Hepatocyte (in vitro differentiated cells): ENCODE measurements at regions not wholly inside any gene's neighbourhood (a gene's known extent, or its start where the extent isn't known, plus 50 kb on each side); places are given as distances from the start of the nearest gene placed in this dataset.

Source experiments
- DNase-seq: peaks from one replicate; pipeline ENCODE4 v3.0.0-alpha.2; 2016; ENCODE audit warnings: low spot score
- H2AFZ ChIP-seq: fragments of 200-600 bp; sonication (generic); 2 replicates; pipeline ENCODE4 v1.6.0; 2016; ENCODE audit warnings: antibody characterized with exemption, mild to moderate bottlenecking
- H3K27ac ChIP-seq: fragments of 200-600 bp; sonication (generic); 2 replicates; pipeline ENCODE4 v1.5.1; 2016; ENCODE audit warnings: mild to moderate bottlenecking
- H3K27me3 ChIP-seq: fragments of 200-600 bp; sonication (generic); 2 replicates; pipeline ENCODE4 v1.6.1; 2016
- H3K36me3 ChIP-seq: fragments of 200-600 bp; sonication (generic); replicated peaks from 2 replicates; pipeline ENCODE4 v1.5.1; 2016; ENCODE audit warnings: low read depth; ENCODE audit not compliant: insufficient read depth
- H3K4me1 ChIP-seq: fragments of 200-600 bp; sonication (generic); 2 replicates; pipeline ENCODE4 v1.5.1; 2016; ENCODE audit warnings: mild to moderate bottlenecking, moderate library complexity; ENCODE audit not compliant: insufficient read depth
- H3K4me2 ChIP-seq: fragments of 200-600 bp; sonication (generic); 2 replicates; pipeline ENCODE4 v1.6.0; 2016
- H3K4me3 ChIP-seq: fragments of 200-600 bp; sonication (generic); 2 replicates; pipeline ENCODE4 v1.5.1; 2016; ENCODE audit warnings: mild to moderate bottlenecking
- H3K79me2 ChIP-seq: fragments of 200-600 bp; sonication (generic); 2 replicates; pipeline ENCODE4 v1.6.0; 2017; ENCODE audit warnings: mild to moderate bottlenecking
- H3K9me2 ChIP-seq: fragments of 200-600 bp; sonication (generic); replicated peaks from 2 replicates; pipeline ENCODE4 v1.6.0; 2017; ENCODE audit warnings: mild to moderate bottlenecking; ENCODE audit not compliant: insufficient read depth
- H3K9me3 ChIP-seq: fragments of 200-600 bp; sonication (generic); 2 replicates; pipeline ENCODE4 v1.5.1; 2016; ENCODE audit warnings: low read depth, mild to moderate bottlenecking
- H4K20me1 ChIP-seq: fragments of 200-600 bp; sonication (generic); 2 replicates; pipeline ENCODE4 v1.6.0; 2016; ENCODE audit warnings: mild to moderate bottlenecking; ENCODE audit not compliant: insufficient read depth, poor library complexity, severe bottlenecking
- CTCF ChIP-seq: fragments of 200-600 bp; sonication (generic); IDR thresholded peaks from 2 replicates; pipeline ENCODE4 v1.5.1; 2016; ENCODE audit warnings: antibody characterized with exemption, mild to moderate bottlenecking; ENCODE audit not compliant: poor library complexity
- EZH2 ChIP-seq: fragments of 200-600 bp; sonication (generic); IDR thresholded peaks from 2 replicates; pipeline ENCODE4 v1.6.1; 2016; ENCODE audit warnings: antibody characterized with exemption, mild to moderate bottlenecking, borderline replicate concordance
- EZH2phosphoT487 ChIP-seq: fragments of 200-600 bp; sonication (generic); IDR thresholded peaks from one replicate; pipeline ENCODE4 v1.6.1; 2018; ENCODE audit warnings: antibody characterized with exemption, mild to moderate bottlenecking, low read depth, moderate library complexity; ENCODE audit not compliant: unreplicated experiment, severe bottlenecking
- WGBS: methylation state at CpG from one replicate; pipeline ENCODE4 v1.1.6; 2016; ENCODE audit warnings: low lambda C conversion rate; ENCODE audit errors: missing lambda C conversion rate; 5-methylcytosine and 5-hydroxymethylcytosine counted together

- H3K27ac ChIP-seq, result peak overlapping the region; percentile 51
- H3K9me2 ChIP-seq, result no peaks in the 10 kb centered on the region
- DNase-seq, result no peak
- no peak overlapping the region for H3K4me2 ChIP-seq
- H3K36me3 ChIP-seq, result no peaks in the 10 kb centered on the region
- no peaks in the 10 kb centered on the region for H3K79me2 ChIP-seq
- H3K4me1 ChIP-seq, result peaks cover 7% of the 10 kb centered on the region
- no peak overlapping the region for H2AFZ ChIP-seq
- 82% methylated on average over 5 of the region's 5 CpGs for WGBS
- no peaks in the 10 kb centered on the region for H3K9me3 ChIP-seq
- H4K20me1 ChIP-seq, result no peaks in the 10 kb centered on the region
- peaks cover 16% of the 10 kb centered on the region for H3K27me3 ChIP-seq
- TF ChIP-seq EZH2phosphoT487 (no peak), CTCF (no peak), EZH2 (no peak)
- no peak overlapping the region for H3K4me3 ChIP-seq
Measured at GRCh38 chr22:22344430-22344829, 99.8 kb downstream of the VPREB1 start.

GRCh38 chr22:22345781-22346180 lies 101.2 kb downstream of the VPREB1 start:
- peaks cover 22% of the 10 kb centered on the region for H3K27me3 ChIP-seq

GRCh38 chr22:22346401-22347107 lies 102.0 kb downstream of the VPREB1 start:
- no peak for DNase-seq
- Histone ChIP-seq H3K9me2 (no peaks in the 10 kb centered on the region), H2AFZ (no peak overlapping the region), H3K9me3 (no peaks in the 10 kb centered on the region), H3K27me3 (peaks cover 27% of the 10 kb centered on the region), H3K36me3 (no peaks in the 10 kb centered on the region), H3K4me3 (no peak overlapping the region), H3K79me2 (no peaks in the 10 kb centered on the region), H3K27ac (no peak overlapping the region), H4K20me1 (no peaks in the 10 kb centered on the region), H3K4me1 (peaks cover 7% of the 10 kb centered on the region), H3K4me2 (no peak overlapping the region)
- 81% methylated on average over 3 of the region's 3 CpGs for WGBS
- TF ChIP-seq CTCF, result no peak
- no peak for TF ChIP-seq EZH2
- TF ChIP-seq EZH2phosphoT487, result no peak

More at GRCh38 chr22:22345781-22346180, 101.2 kb downstream of the VPREB1 start:
- Histone ChIP-seq H3K4me3 (no peak overlapping the region), H3K36me3 (no peaks in the 10 kb centered on the region), H3K4me1 (peaks cover 7% of the 10 kb centered on the region), H3K4me2 (no peak overlapping the region), H2AFZ (no peak overlapping the region), H3K27ac (no peak overlapping the region), H4K20me1 (no peaks in the 10 kb centered on the region), H3K79me2 (no peaks in the 10 kb centered on the region), H3K9me2 (no peaks in the 10 kb centered on the region), H3K9me3 (no peaks in the 10 kb centered on the region)
- TF ChIP-seq EZH2phosphoT487, result no peak
- TF ChIP-seq EZH2, result no peak
- no peak for TF ChIP-seq CTCF
- DNase-seq, result no peak
- WGBS, result 83% methylated on average over 5 of the region's 5 CpGs
